Suprapubic skin (tissue), 4 donors: ENCODE measurements at regions not wholly inside any gene's neighbourhood (a gene's known extent, or its start where the extent isn't known, plus 50 kb on each side); places are given as distances from the start of the nearest gene placed in this dataset.

Source experiments
- CTCF ChIP-seq, 2 donors: fragments of 200-600 bp in 1 of 2; fragments of 450-650 bp in 1 of 2; sonication (generic) in 1 of 2; IDR thresholded peaks; one replicate each; pipeline ENCODE4 v1.5.1; 2016 to 2019; ENCODE audit warnings: antibody characterized with exemption in 2 of 2, mild to moderate bottlenecking in 1 of 2, moderate library complexity in 1 of 2
- EP300 ChIP-seq: sonication (generic); formaldehyde crosslinking; IDR thresholded peaks from one replicate; pipeline ENCODE4 v1.6.1; 2017; ENCODE audit warnings: antibody characterized with exemption
- POLR2AphosphoS5 ChIP-seq, 3 donors: sonication (generic); formaldehyde crosslinking; IDR thresholded peaks; one replicate each; pipeline ENCODE4 v1.6.1; 2017; ENCODE audit warnings: antibody characterized with exemption in 3 of 3

- TF ChIP-seq EP300 (no peak), CTCF (IDR thresholded peaks at IDR 0.05) (no peak), POLR2AphosphoS5 (IDR thresholded peaks at IDR 0.05) (no peak)
Observed at GRCh38 chr1:105462308-105462707, 1594.2 kb upstream of the PRMT6 start.
